Heart left ventricle (tissue), 16 donors: ENCODE measurements at regions not wholly inside any gene's neighbourhood (a gene's known extent, or its start where the extent isn't known, plus 50 kb on each side); places are given as distances from the start of the nearest gene placed in this dataset.
"Not testable (repeated sequence)": the region's sequence is repeated elsewhere in the genome, so short reads cannot be mapped to it uniquely, and the experiment has no call there.

Experiments
- ATAC-seq, 4 donors: fragments of 200-7000 bp; cut with Tn5 transposase; one replicate each; pipeline ENCODE4 v1.9.1; 2020 to 2022; ENCODE audit warnings: moderate library complexity in 4 of 4, mild to moderate bottlenecking in 3 of 4, moderate number of reproducible peaks in 1 of 4
- DNase-seq, 5 donors: peaks; one replicate each; pipeline ENCODE4 v3.0.0-alpha.2; 2020
- H3K27ac ChIP-seq, 12 donors: fragments of 200-600 bp; sonication (generic) in 4 of 12; one replicate each; pipeline versions ENCODE4 v1.5.0 to v1.8.0; 2016 to 2022; ENCODE audit warnings: mild to moderate bottlenecking in 2 of 12
- H3K27me3 ChIP-seq, 9 donors: fragments of 200-600 bp; sonication (generic) in 2 of 9; one replicate each; pipeline versions ENCODE4 v1.5.1 to v1.8.0; 2016 to 2022; ENCODE audit warnings: mild to moderate bottlenecking in 3 of 9
- H3K36me3 ChIP-seq, 9 donors: fragments of 200-600 bp; sonication (generic) in 2 of 9; one replicate each; pipeline versions ENCODE4 v1.5.0 to v1.8.0; 2018 to 2022; ENCODE audit warnings: mild to moderate bottlenecking in 2 of 9
- H3K4me1 ChIP-seq, 12 donors: fragments of 200-600 bp; sonication (generic) in 4 of 12; one replicate each; pipeline versions ENCODE4 v1.5.0 to v1.8.0; 2016 to 2022; ENCODE audit warnings: mild to moderate bottlenecking in 3 of 12
- H3K4me3 ChIP-seq, 12 donors: fragments of 200-600 bp; sonication (generic) in 4 of 12; one replicate each; pipeline versions ENCODE4 v1.5.0 to v1.8.0; 2017 to 2022; ENCODE audit warnings: mild to moderate bottlenecking in 9 of 12, moderate library complexity in 4 of 12
- H3K9me3 ChIP-seq, 12 donors: fragments of 200-600 bp; sonication (generic) in 4 of 12; one replicate each; pipeline versions ENCODE4 v1.5.0 to v1.8.0; 2016 to 2022; ENCODE audit warnings: mild to moderate bottlenecking in 1 of 12
- CTCF ChIP-seq, 12 donors: fragments of 200-600 bp; sonication (generic) in 4 of 12; IDR thresholded peaks; one replicate each; pipeline versions ENCODE4 v1.5.0 to v1.8.0; 2018 to 2022; ENCODE audit warnings: antibody characterized with exemption in 12 of 12, mild to moderate bottlenecking in 5 of 12
- POLR2A ChIP-seq, 2 donors: fragments of 450-650 bp; IDR thresholded peaks; one replicate each; pipeline ENCODE4 v1.6.1; 2017; ENCODE audit warnings: antibody characterized with exemption in 2 of 2, mild to moderate bottlenecking in 2 of 2, moderate library complexity in 2 of 2
- WGBS, 4 donors: extraction: QIAGEN DNeasy Blood & Tissue Kit in 2 of 4; methylation state at CpG; one replicate each; pipeline versions ENCODE4 v1.1.5 to v1.1.7; 2013 to 2018; 5-methylcytosine and 5-hydroxymethylcytosine counted together
- intact Hi-C, 10 donors: fragments of 100-400 bp; cut with DNase I; formaldehyde crosslinking; loops; one replicate each; pipeline versions ENCODE4 v1.11.1 to v1.14.2; 2022
- donor health status: ischemic (EF 13 %, LVEDD 7.1; RV severe dilation, severe dysfunction).
- donor health status: healthy with polysubstance abuse.
- donor health status: DM: no; HTN: yes; CAD: no.
- donor health status: DM: no; HTN: no; CAD: no.
- donor health status: ischemic (EF 25% LVEDD 6.9; RV normal size, moderate dysfunction).
- donor health status: ischemic (EF 25% LVEDD 5.7; RV mildly dilated, moderate dysfunction).
- donor health status: healthy.
- donor health status: DM: yes; HTN: yes; CAD: no.
- donor health status: ischemic (EF 35%, LVEDD 5.7; RV mildly dilated, moderate dysfunction).
- donor health status: nonischemic (EF 11% LVEDD 7.7; RV severe dilation, severe dysfunction).
- donor health status: DM: yes; HTN: yes; CAD: no.
- donor health status: PGD.
- donor health status: ischemic (EF 29% LVEDD 5.4; RV normal size, mild dysfunction).
- donor health status: nonischemic (EF 23%, LVEDD 6.1; RV moderate dilation, normal function).

- intact Hi-C loops = loop anchor here in 3 of 10 donors (10.0 kb wide), 3 partner anchors 391 to 661 kb away; no protein-coding TSS in a partner anchor
- no peak overlapping the region for H3K27ac ChIP-seq
Measured at GRCh38 chr2:65576278-65576677, 143.9 kb upstream of the SPRED2 start.

GRCh38 chr2:65574993-65575392 is 142.6 kb upstream of the SPRED2 start:
- WGBS, 4 donors = 31 to 49% (median 44%) methylated on average over 4 of the region's 4 CpGs
- intact Hi-C loops = loop anchor here in 8 of 10 donors (5.0 to 10.0 kb wide), 7 partner anchors 308 to 660 kb away; no protein-coding TSS in a partner anchor
- H3K9me3 ChIP-seq = no peaks in the 10 kb centered on the region
- ATAC-seq = peak in 2 of 4 donors; percentile 35 to 63
- H3K27ac ChIP-seq = peak overlapping the region in 4 of 12 donors; percentile 29 to 50 (median 38)
- TF ChIP-seq POLR2A (IDR thresholded peaks at IDR 0.05) (no peak), CTCF (IDR thresholded peaks at IDR 0.05) (no peak)
- peak in 1 of 5 donors; percentile 26 for DNase-seq
- H3K27me3 ChIP-seq = no peaks in the 10 kb centered on the region
- H3K4me3 ChIP-seq = no peak overlapping the region
- peaks cover 0 to 17% (median 4%) of the 10 kb centered on the region in 12 donors for H3K4me1 ChIP-seq
- no peaks in the 10 kb centered on the region for H3K36me3 ChIP-seq

More at GRCh38 chr2:65576278-65576677, 143.9 kb upstream of the SPRED2 start:
- no peaks in the 10 kb centered on the region for H3K27me3 ChIP-seq
- no peaks in the 10 kb centered on the region for H3K36me3 ChIP-seq
- TF ChIP-seq CTCF (IDR thresholded peaks at IDR 0.05) = no peak
- TF ChIP-seq POLR2A (IDR thresholded peaks at IDR 0.05) = no peak
- no peaks in the 10 kb centered on the region for H3K9me3 ChIP-seq
- H3K4me3 ChIP-seq = no peak overlapping the region
- DNase-seq = no peak
- peaks cover 0 to 17% (median 4%) of the 10 kb centered on the region in 12 donors for H3K4me1 ChIP-seq
- WGBS, 4 donors = 80 to 87% (median 85%) methylated on average over 1 of the region's 1 CpG
- ATAC-seq = peak in 1 of 4 donors; percentile 19

GRCh38 chr2:65568656-65569440 is 136.4 kb upstream of the SPRED2 start:
- 84 to 89% (median 87%) methylated on average over 4 of the region's 4 CpGs for WGBS, 4 donors
- not testable (repeated sequence) for DNase-seq, ATAC-seq, H3K9me3 ChIP-seq, H3K27me3 ChIP-seq, H3K4me1 ChIP-seq, H3K4me3 ChIP-seq, H3K27ac ChIP-seq, H3K36me3 ChIP-seq
- intact Hi-C loops = loop anchor here in 3 of 10 donors (5.0 to 10.0 kb wide), 3 partner anchors 502 to 634 kb away; no protein-coding TSS in a partner anchor

GRCh38 chr2:65566617-65567016 is 134.2 kb upstream of the SPRED2 start:
- no peaks in the 10 kb centered on the region for H3K9me3 ChIP-seq
- H3K27me3 ChIP-seq = no peaks in the 10 kb centered on the region
- TF ChIP-seq CTCF (IDR thresholded peaks at IDR 0.05) = no peak
- no peak for TF ChIP-seq POLR2A (IDR thresholded peaks at IDR 0.05)
- no peak for ATAC-seq
- peak overlapping the region in 2 of 12 donors; percentile 9 to 24 for H3K4me3 ChIP-seq
- no peaks in the 10 kb centered on the region for H3K36me3 ChIP-seq
- no peak for DNase-seq
- H3K27ac ChIP-seq = no peak overlapping the region
- no peaks in the 10 kb centered on the region for H3K4me1 ChIP-seq
- intact Hi-C loops = loop anchor here in 3 of 10 donors (5.0 to 10.0 kb wide), 3 partner anchors 499 to 632 kb away; no protein-coding TSS in a partner anchor
- 30 to 60% (median 47%) methylated on average over 4 to 9 of the region's 9 CpGs for WGBS, 4 donors
